ENCODE measurements at regions not wholly inside any gene's neighbourhood (a gene's known extent, or its start where the extent isn't known, plus 50 kb on each side); places are given as distances from the start of the nearest gene placed in this dataset.

DNA sequence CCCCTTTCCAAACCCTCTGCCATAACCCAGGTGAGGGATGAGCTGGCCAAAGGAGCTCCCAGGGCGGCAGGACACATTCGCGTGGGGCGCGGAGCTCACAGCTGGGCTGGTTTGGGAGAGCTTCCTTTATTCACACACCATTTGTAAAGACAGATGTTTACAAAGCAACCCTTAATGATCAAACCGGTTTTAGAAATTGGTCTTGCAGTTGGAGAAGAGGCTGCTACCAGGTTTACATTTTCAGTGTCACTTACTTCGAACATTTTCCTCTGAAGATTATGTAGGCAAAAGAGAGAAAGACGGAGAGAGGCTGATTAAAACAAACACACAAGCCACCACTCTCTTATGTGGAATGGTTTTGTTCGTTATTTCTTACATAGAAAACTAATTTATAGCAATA is 648.7 kb downstream of the IRX1 start:
- no peak overlapping the region for H3K4me3 ChIP-seq
- WGBS: 34% methylated on average over 9 of the region's 9 CpGs
- H3K9me3 ChIP-seq: no peaks in the 10 kb centered on the region
- H3K36me3 ChIP-seq: no peaks in the 10 kb centered on the region
- intact Hi-C loops (cut with DNase I): no loop called here
- no peak overlapping the region for H3K27ac ChIP-seq
- no peak for DNase-seq (ENCODE audit: low spot score)
- H3K27me3 ChIP-seq (replicated peaks; ENCODE audit: insufficient read depth): no peaks in the 10 kb centered on the region
- TF ChIP-seq POLR2A (IDR thresholded peaks at IDR 0.05): no peak
- TF ChIP-seq POLR2AphosphoS5 (IDR thresholded peaks at IDR 0.05): no peak
- TF ChIP-seq, protein P1, sequence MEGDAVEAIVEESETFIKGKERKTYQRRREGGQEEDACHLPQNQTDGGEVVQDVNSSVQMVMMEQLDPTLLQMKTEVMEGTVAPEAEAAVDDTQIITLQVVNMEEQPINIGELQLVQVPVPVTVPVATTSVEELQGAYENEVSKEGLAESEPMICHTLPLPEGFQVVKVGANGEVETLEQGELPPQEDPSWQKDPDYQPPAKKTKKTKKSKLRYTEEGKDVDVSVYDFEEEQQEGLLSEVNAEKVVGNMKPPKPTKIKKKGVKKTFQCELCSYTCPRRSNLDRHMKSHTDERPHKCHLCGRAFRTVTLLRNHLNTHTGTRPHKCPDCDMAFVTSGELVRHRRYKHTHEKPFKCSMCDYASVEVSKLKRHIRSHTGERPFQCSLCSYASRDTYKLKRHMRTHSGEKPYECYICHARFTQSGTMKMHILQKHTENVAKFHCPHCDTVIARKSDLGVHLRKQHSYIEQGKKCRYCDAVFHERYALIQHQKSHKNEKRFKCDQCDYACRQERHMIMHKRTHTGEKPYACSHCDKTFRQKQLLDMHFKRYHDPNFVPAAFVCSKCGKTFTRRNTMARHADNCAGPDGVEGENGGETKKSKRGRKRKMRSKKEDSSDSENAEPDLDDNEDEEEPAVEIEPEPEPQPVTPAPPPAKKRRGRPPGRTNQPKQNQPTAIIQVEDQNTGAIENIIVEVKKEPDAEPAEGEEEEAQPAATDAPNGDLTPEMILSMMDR (IDR thresholded peaks at IDR 0.05): no peak
- no peaks in the 10 kb centered on the region for H3K4me1 ChIP-seq (replicated peaks)

DNA sequence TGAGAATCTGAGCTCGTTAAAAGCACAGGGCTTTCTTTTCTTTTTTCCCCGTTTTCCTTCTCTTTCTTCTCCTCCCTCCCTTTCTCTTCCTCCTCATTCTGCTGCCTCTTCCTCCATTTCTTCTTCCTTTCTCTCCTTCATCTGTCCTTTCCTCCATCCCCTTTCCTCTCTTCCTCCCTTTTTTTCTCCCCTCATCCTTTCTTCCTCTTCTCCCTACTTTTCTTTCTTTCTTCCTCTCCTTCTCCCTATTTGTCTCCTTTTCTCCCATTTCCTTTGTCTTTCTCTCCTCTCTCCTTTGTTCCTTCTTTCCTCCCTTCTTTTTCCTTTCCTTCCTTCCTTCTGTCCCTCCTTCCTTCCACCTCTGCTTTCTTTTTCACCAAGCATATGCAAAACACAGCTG is 649.4 kb downstream of the IRX1 start:
- intact Hi-C loops (cut with DNase I): no loop called here
- 66% methylated on average over 2 of the region's 2 CpGs for WGBS

GRCh38 chr5:4245511-4245910 is 649.9 kb downstream of the IRX1 start:
- Histone ChIP-seq H3K36me3 (no peaks in the 10 kb centered on the region), H3K4me3 (no peak overlapping the region), H3K9me3 (no peaks in the 10 kb centered on the region), H3K27me3 (replicated peaks; ENCODE audit: insufficient read depth) (no peaks in the 10 kb centered on the region), H3K27ac (no peak overlapping the region), H3K4me1 (replicated peaks) (no peaks in the 10 kb centered on the region)
- WGBS: 94% methylated on average over 10 of the region's 10 CpGs
- TF ChIP-seq, protein P1 (IDR thresholded peaks at IDR 0.05): no peak
- TF ChIP-seq POLR2AphosphoS5 (IDR thresholded peaks at IDR 0.05): no peak
- no peak for TF ChIP-seq POLR2A (IDR thresholded peaks at IDR 0.05)
- intact Hi-C loops (cut with DNase I): no loop called here
- DNase-seq (ENCODE audit: low spot score): no peak

More for the DNA sequence above, 649.4 kb downstream of the IRX1 start:
- TF ChIP-seq POLR2AphosphoS5 (IDR thresholded peaks at IDR 0.05): no peak
- TF ChIP-seq, protein P1 (IDR thresholded peaks at IDR 0.05): no peak
- no peak for TF ChIP-seq POLR2A (IDR thresholded peaks at IDR 0.05)
- H3K27me3 ChIP-seq (replicated peaks; ENCODE audit: insufficient read depth): no peaks in the 10 kb centered on the region
- H3K36me3 ChIP-seq: no peaks in the 10 kb centered on the region
- H3K27ac ChIP-seq: no peak overlapping the region
- H3K4me1 ChIP-seq (replicated peaks): no peaks in the 10 kb centered on the region
- no peaks in the 10 kb centered on the region for H3K9me3 ChIP-seq
- DNase-seq (ENCODE audit: low spot score): no peak
- no peak overlapping the region for H3K4me3 ChIP-seq

DNA sequence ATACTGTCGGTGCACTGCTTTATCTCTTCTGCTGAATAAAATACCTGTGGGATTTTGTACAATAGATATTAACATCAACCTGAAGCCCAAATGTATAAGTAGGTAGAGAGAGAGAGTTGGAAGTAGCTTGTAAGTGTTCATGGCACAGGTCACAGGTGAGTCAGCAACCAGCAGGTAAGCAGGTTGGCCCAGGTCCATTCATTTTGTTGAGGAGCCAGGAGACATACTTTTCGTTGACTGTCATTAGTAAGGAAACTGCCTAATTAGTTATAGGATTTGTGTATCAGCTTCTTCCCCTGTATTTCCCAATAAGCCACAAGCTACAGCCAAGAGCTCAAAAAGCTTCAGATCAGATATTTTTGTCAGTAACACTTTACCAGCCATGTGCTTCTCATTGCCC is 650.8 kb downstream of the IRX1 start:
- WGBS: 90% methylated on average over 2 of the region's 2 CpGs

GRCh38 chr5:4250254-4250653 is 654.6 kb downstream of the IRX1 start:
- 93% methylated on average over 4 of the region's 4 CpGs for WGBS
- no peaks in the 10 kb centered on the region for H3K36me3 ChIP-seq
- no peaks in the 10 kb centered on the region for H3K27me3 ChIP-seq (replicated peaks; ENCODE audit: insufficient read depth)
- no peak overlapping the region for H3K4me3 ChIP-seq
- H3K9me3 ChIP-seq: no peaks in the 10 kb centered on the region
- H3K27ac ChIP-seq: no peak overlapping the region
- intact Hi-C loops (cut with DNase I): no loop called here
- no peaks in the 10 kb centered on the region for H3K4me1 ChIP-seq (replicated peaks)
- DNase-seq (ENCODE audit: low spot score): no peak
- TF ChIP-seq POLR2A (IDR thresholded peaks at IDR 0.05) (no peak), POLR2AphosphoS5 (IDR thresholded peaks at IDR 0.05) (no peak)
- TF ChIP-seq, protein P1 (IDR thresholded peaks at IDR 0.05): no peak

More for the DNA sequence above, 650.8 kb downstream of the IRX1 start:
- no peaks in the 10 kb centered on the region for H3K9me3 ChIP-seq
- DNase-seq (ENCODE audit: low spot score): no peak
- H3K27ac ChIP-seq: no peak overlapping the region
- H3K4me3 ChIP-seq: no peak overlapping the region
- H3K27me3 ChIP-seq (replicated peaks; ENCODE audit: insufficient read depth): no peaks in the 10 kb centered on the region
- TF ChIP-seq POLR2A (IDR thresholded peaks at IDR 0.05) (no peak), POLR2AphosphoS5 (IDR thresholded peaks at IDR 0.05) (no peak)
- TF ChIP-seq, protein P1 (IDR thresholded peaks at IDR 0.05): no peak
- intact Hi-C loops (cut with DNase I): no loop called here
- H3K4me1 ChIP-seq (replicated peaks): no peaks in the 10 kb centered on the region
- no peaks in the 10 kb centered on the region for H3K36me3 ChIP-seq

Data from prostate gland (tissue), 2 donors.